ENCODE measurements at regions not wholly inside any gene's neighbourhood (a gene's known extent, or its start where the extent isn't known, plus 50 kb on each side); places are given as distances from the start of the nearest gene placed in this dataset.

- Mint-ChIP-seq H3K27ac (no peak overlapping the region), H3K36me3 (no peaks in the 10 kb centered on the region), H3K27me3 (peaks cover 2% of the 10 kb centered on the region), H3K9me3 (ENCODE audit: low read depth) (no peaks in the 10 kb centered on the region), H3K4me3 (no peak overlapping the region), H3K4me1 (ENCODE audit: low read depth) (no peaks in the 10 kb centered on the region)
These were observed 105.1 kb downstream of the TRAPPC11 start for GRCh38 chr4:183763990-183764754.

GRCh38 chr4:183765251-183765911 is 106.3 kb downstream of the TRAPPC11 start:
- Mint-ChIP-seq H3K4me3 (no peak overlapping the region), H3K27me3 (peaks cover 2% of the 10 kb centered on the region), H3K9me3 (ENCODE audit: low read depth) (no peaks in the 10 kb centered on the region), H3K4me1 (ENCODE audit: low read depth) (no peaks in the 10 kb centered on the region), H3K27ac (no peak overlapping the region), H3K36me3 (no peaks in the 10 kb centered on the region)

DNA sequence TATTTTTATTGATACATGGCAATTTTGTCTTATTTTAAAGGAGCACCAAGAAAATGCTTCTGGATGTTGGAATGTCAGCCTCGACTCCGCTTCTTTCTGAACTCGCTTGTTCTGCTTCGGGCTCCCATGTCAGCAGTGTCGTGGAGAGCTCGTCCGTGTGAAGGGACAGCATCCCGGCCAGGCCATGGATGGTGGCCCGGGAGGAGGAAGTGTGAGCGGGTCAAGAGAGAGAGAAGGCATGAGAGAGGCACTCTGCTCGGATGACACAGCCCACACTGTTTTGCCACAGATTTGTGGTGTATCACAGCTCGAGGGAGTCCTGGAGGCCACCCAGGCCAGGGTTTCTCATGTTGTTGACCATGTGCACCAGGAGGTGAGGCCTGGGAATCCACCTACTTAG is 107.0 kb downstream of the TRAPPC11 start:
- Mint-ChIP-seq H3K4me1 (ENCODE audit: low read depth) (no peaks in the 10 kb centered on the region), H3K9me3 (ENCODE audit: low read depth) (no peaks in the 10 kb centered on the region), H3K36me3 (no peaks in the 10 kb centered on the region), H3K4me3 (no peak overlapping the region), H3K27ac (no peak overlapping the region), H3K27me3 (peaks cover 2% of the 10 kb centered on the region)

DNA sequence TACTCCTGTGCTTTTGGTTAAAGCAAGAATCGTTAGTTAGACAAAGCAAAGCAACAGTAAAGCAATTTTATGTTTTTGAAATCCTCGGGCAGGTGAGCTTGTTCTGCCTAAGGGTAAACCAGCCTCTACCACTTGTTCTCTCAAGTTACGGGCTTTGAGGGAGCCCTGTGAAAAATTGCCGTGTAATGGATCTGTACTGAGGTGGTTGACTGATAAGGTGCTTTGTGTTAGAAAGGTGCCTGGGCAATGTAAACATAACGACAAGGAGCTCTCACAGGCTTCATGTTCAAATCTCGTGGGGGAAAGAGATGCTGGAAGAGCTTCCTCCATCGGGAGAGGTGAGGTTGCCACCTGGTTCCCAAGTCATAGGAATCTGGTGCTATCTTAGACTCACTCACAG is 111.8 kb downstream of the TRAPPC11 start:
- no peaks in the 10 kb centered on the region for H3K4me1 Mint-ChIP-seq (ENCODE audit: low read depth)
- no peaks in the 10 kb centered on the region for H3K27me3 Mint-ChIP-seq
- H3K36me3 Mint-ChIP-seq, result no peaks in the 10 kb centered on the region
- H3K9me3 Mint-ChIP-seq (ENCODE audit: low read depth), result no peaks in the 10 kb centered on the region
- H3K27ac Mint-ChIP-seq, result no peak overlapping the region
- H3K4me3 Mint-ChIP-seq, result no peak overlapping the region

- Mint-ChIP-seq H3K36me3 (no peaks in the 10 kb centered on the region), H3K27ac (no peak overlapping the region), H3K4me1 (ENCODE audit: low read depth) (no peaks in the 10 kb centered on the region), H3K4me3 (no peak overlapping the region), H3K27me3 (no peaks in the 10 kb centered on the region), H3K9me3 (ENCODE audit: low read depth) (no peaks in the 10 kb centered on the region)
These were observed 113.3 kb downstream of the TRAPPC11 start for GRCh38 chr4:183772361-183772760.

DNA sequence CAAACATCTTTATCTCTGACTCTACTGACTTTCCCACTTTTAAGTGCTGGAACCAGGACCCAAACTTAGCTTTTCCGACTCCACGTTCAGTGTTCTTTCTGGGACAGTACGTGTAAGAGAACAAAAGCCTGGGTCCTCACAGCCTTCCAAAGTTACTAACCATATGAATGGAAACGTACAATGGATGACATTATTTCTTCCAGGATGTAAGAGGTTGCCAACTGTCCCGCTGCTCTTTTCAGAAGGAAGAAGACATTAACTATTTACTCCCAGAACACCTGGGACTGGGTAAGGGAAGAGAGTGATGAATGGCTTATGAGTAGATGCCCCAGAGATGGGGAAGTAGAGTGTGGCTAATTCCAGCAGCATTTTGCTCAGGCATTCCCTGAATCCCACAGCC is 114.7 kb downstream of the TRAPPC11 start:
- Mint-ChIP-seq H3K4me1 (ENCODE audit: low read depth) (no peaks in the 10 kb centered on the region), H3K9me3 (ENCODE audit: low read depth) (no peaks in the 10 kb centered on the region), H3K27me3 (no peaks in the 10 kb centered on the region), H3K27ac (no peak overlapping the region), H3K36me3 (no peaks in the 10 kb centered on the region), H3K4me3 (no peak overlapping the region)

DNA sequence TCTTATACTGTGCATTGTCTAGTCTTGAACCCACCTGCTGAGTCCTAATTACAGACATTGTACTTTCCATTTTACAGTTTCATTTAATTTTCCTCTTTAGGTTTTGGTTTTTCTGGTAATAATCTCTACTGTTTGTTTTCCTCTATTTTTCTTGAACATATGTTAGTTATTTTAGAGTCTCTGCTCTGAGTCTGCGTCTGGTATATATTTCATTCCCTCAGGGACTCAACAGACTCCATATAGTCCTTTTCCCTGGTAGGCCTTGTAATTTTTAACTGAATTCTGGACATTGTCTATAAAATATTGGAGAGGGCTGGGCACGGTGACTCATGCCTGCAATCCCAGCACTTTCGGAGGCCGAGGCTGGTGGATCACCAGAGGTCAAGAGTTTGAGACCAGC is 121.8 kb upstream of the STOX2 start:
- Mint-ChIP-seq H3K4me1 (ENCODE audit: low read depth) (no peaks in the 10 kb centered on the region), H3K4me3 (no peak overlapping the region), H3K27ac (no peak overlapping the region), H3K9me3 (ENCODE audit: low read depth) (no peaks in the 10 kb centered on the region), H3K36me3 (no peaks in the 10 kb centered on the region), H3K27me3 (peaks cover 16% of the 10 kb centered on the region)

DNA sequence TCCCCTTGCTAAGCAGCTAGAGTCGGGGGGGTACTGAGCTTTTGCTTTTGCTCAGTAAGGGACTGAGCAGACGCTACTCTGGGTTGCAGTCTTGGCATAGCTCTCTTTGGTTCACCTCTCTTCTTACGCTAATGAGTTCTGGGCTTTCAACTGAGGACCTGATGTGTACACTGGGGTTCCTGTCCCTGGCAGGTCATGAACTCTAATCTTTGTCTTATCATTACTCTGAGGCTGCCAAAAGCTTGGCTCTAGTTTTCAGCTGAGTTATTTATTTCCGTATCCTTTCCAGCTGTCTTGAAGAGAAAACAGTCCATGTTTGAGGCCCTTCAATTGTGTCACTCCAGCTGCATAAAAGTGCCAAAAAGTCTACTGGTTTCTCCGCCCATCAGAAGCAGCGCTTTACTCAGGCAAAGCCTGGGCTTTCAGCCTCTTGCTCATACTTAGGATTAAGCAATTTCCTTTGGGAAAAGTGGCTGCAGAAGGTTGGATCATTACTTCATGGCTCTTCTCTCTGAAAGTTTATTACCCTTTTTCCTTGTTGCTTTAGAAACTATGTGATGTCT is 121.0 kb upstream of the STOX2 start:
- peaks cover 16% of the 10 kb centered on the region for H3K27me3 Mint-ChIP-seq
- no peak overlapping the region for H3K4me3 Mint-ChIP-seq
- no peaks in the 10 kb centered on the region for H3K9me3 Mint-ChIP-seq (ENCODE audit: low read depth)
- no peak overlapping the region for H3K27ac Mint-ChIP-seq
- H3K4me1 Mint-ChIP-seq (ENCODE audit: low read depth), result no peaks in the 10 kb centered on the region
- no peaks in the 10 kb centered on the region for H3K36me3 Mint-ChIP-seq

- H3K27ac Mint-ChIP-seq, result no peak overlapping the region
- peaks cover 19% of the 10 kb centered on the region for H3K27me3 Mint-ChIP-seq
- H3K4me1 Mint-ChIP-seq (ENCODE audit: low read depth), result no peaks in the 10 kb centered on the region
- peaks cover 2% of the 10 kb centered on the region for H3K36me3 Mint-ChIP-seq
- peaks cover 14% of the 10 kb centered on the region for H3K9me3 Mint-ChIP-seq (ENCODE audit: low read depth)
- no peak overlapping the region for H3K4me3 Mint-ChIP-seq
These were observed 116.7 kb upstream of the STOX2 start for GRCh38 chr4:183788308-183788905.

DNA sequence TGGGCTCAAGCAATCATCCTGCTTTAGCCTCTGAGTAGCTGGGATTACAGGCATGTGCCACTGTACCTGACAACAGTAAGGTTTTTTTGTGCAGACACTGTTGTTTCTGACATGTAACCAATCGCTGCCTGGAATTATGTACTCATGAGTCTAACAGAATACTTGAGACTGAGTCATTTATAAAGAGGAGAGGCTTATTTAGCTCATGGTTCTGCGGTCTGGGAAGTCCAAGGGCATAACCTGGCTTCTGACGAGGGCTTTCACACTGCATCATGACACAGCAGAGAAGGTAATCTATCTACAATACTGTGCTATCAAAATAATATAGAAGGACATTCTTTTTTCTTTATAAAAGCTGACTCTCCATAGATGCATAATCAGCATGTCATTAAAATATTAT is 115.5 kb upstream of the STOX2 start:
- Mint-ChIP-seq H3K9me3 (ENCODE audit: low read depth) (peaks cover 17% of the 10 kb centered on the region), H3K27me3 (peaks cover 26% of the 10 kb centered on the region), H3K4me1 (ENCODE audit: low read depth) (no peaks in the 10 kb centered on the region)

DNA sequence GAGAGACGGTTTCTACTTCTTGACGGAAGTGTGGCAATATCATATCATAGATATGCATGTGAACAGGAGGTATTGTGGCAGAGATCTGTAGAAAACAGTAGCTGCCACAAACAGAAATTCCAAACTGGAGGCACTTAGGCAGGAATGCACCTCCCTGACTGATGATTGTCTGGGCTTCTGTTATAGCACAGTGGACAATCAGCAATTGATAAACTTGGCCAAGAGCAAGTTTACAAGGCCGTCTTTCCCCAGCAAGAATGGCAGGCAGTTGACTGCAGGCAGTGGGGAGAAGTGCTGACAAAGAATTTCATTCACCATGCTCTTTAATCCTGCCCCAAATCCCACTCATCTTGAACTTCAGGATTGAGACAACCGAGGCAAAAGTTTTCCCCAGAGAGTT is 114.4 kb upstream of the STOX2 start:
- no peaks in the 10 kb centered on the region for H3K4me1 Mint-ChIP-seq (ENCODE audit: low read depth)
- peaks cover 2% of the 10 kb centered on the region for H3K36me3 Mint-ChIP-seq
- H3K27me3 Mint-ChIP-seq, result peaks cover 31% of the 10 kb centered on the region
- no peak overlapping the region for H3K27ac Mint-ChIP-seq
- peaks cover 19% of the 10 kb centered on the region for H3K9me3 Mint-ChIP-seq (ENCODE audit: low read depth)
- no peak overlapping the region for H3K4me3 Mint-ChIP-seq

More for the DNA sequence above, 115.5 kb upstream of the STOX2 start:
- Mint-ChIP-seq H3K27ac (no peak overlapping the region), H3K4me3 (no peak overlapping the region), H3K36me3 (peaks cover 2% of the 10 kb centered on the region)

DNA sequence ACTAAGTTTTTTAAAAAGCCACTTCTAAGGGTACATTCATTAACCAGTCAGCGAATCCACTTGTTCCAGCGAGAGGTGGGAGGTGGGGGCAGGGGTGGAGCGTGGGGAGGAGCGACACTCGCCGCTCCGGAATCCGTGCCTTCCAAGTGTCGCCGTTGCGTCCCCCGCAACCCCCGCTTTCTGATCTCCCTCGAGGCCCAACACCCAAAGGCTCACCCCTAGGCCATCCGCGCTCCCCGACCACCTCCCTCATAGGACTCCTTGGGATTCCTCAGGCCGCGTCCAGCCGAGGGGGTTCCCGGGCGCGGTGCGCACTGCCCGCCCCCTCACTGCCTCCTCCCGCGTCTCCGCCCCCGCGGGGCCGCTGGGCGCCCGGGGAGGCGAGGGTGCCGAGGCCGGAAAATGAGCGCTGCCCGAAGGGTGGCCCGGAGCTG is 108.1 kb upstream of the STOX2 start:
- peaks cover 14% of the 10 kb centered on the region for H3K4me1 Mint-ChIP-seq (ENCODE audit: low read depth)
- no peak overlapping the region for H3K27ac Mint-ChIP-seq
- H3K27me3 Mint-ChIP-seq, result peaks cover 35% of the 10 kb centered on the region
- peak overlapping the region; percentile 68 for H3K4me3 Mint-ChIP-seq
- H3K36me3 Mint-ChIP-seq, result peaks cover 2% of the 10 kb centered on the region
- peaks cover 16% of the 10 kb centered on the region for H3K9me3 Mint-ChIP-seq (ENCODE audit: low read depth)

DNA sequence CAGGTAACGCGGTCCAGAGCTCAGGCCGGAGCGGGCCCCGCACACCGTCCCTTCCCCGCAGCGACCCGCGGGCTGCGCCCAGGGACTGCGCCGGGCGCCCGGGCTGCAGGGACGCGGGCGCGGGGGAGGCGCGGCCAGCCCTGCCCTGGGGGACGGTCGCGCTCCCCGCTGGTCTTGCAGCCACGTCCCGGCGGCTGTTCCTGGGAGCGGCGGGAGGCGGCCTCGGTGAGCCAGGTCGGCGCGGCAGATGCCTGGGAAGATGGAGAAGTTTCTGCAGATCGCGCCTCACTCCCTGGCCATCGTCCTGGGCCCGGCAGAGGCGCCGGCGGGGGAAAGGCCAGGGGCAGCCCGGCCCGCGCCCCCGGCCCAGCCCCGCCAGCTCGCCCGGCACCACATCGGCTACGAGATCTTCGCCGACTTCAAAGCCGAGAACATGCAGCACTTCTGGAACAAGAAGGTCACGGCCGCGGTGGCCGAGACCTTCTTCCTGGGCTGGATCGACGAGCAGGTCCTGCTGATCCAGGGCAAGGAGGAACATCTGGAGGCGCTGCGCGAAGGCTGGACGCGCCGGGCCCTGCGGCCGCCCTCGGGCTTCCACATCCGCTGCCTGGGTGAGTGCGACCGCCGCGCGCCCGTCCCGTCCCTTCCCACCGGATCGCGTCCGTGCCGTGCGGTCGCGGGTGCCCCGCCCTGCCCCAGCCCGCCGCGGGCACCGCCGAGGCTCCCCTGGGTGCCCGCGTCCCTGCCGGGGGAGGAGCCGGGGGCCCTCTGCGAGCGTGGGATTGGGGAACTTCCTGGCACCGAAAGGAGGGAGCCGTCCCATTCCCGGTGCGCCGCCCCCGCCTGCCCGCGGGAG is 107.4 kb upstream of the STOX2 start:
- Mint-ChIP-seq H3K4me1 (ENCODE audit: low read depth) (peaks cover 14% of the 10 kb centered on the region), H3K27me3 (peaks cover 34% of the 10 kb centered on the region), H3K27ac (no peak overlapping the region), H3K36me3 (no peaks in the 10 kb centered on the region), H3K9me3 (ENCODE audit: low read depth) (peaks cover 11% of the 10 kb centered on the region), H3K4me3 (no peak overlapping the region)

Data from activated naive CD8-positive, alpha-beta T cell (primary cell).